ENCODE measurements at regions not wholly inside any gene's neighbourhood (a gene's known extent, or its start where the extent isn't known, plus 50 kb on each side); places are given as distances from the start of the nearest gene placed in this dataset.

- no peak for DNase-seq (ENCODE audit: low spot score in 2 of 2)
- FAIRE-seq: no peak
Measured at GRCh38 chr2:215750763-215751162, 262.6 kb downstream of the MREG start.

GRCh38 chr2:215749092-215749957, 264.0 kb downstream of the MREG start:
- no peak for FAIRE-seq
- DNase-seq (ENCODE audit: low spot score in 2 of 2): no peak

GRCh38 chr2:215748446-215748845, 264.9 kb downstream of the MREG start:
- no peak for DNase-seq (ENCODE audit: low spot score in 2 of 2)
- FAIRE-seq: no peak

GRCh38 chr2:215746887-215747615, 266.3 kb downstream of the MREG start:
- FAIRE-seq: no peak
- no peak for DNase-seq (ENCODE audit: low spot score in 2 of 2)

GRCh38 chr2:215746226-215746886, 267.0 kb downstream of the MREG start:
- FAIRE-seq (no peak), DNase-seq (ENCODE audit: low spot score in 2 of 2) (no peak)

- FAIRE-seq: no peak
- DNase-seq (ENCODE audit: low spot score in 2 of 2): no peak
Measured at GRCh38 chr2:215745331-215745730, 268.0 kb downstream of the MREG start.

- DNase-seq (ENCODE audit: low spot score in 2 of 2) (no peak), FAIRE-seq (no peak)
Measured at GRCh38 chr2:215744514-215744913, 268.8 kb downstream of the MREG start.

GRCh38 chr2:215743066-215743465, 270.3 kb downstream of the MREG start:
- no peak for DNase-seq (ENCODE audit: low spot score in 2 of 2)
- FAIRE-seq: no peak

GRCh38 chr2:215742021-215742420, 271.3 kb downstream of the MREG start:
- DNase-seq (ENCODE audit: low spot score in 2 of 2): no peak
- no peak for FAIRE-seq

GRCh38 chr2:215740071-215740470, 273.3 kb downstream of the MREG start:
- DNase-seq (ENCODE audit: low spot score in 2 of 2) (no peak), FAIRE-seq (no peak)

GRCh38 chr2:215738351-215738750, 275.0 kb downstream of the MREG start:
- FAIRE-seq: no peak
- DNase-seq (ENCODE audit: low spot score in 2 of 2): no peak

GRCh38 chr2:215737477-215737876, 275.9 kb downstream of the MREG start:
- DNase-seq (ENCODE audit: low spot score in 2 of 2) (no peak), FAIRE-seq (no peak)

- DNase-seq (ENCODE audit: low spot score in 2 of 2) (no peak), FAIRE-seq (no peak)
Measured at GRCh38 chr2:215736653-215737290, 276.6 kb downstream of the MREG start.

- FAIRE-seq: no peak
Measured at GRCh38 chr2:215731108-215731658, 282.2 kb downstream of the MREG start.

GRCh38 chr2:215729985-215730620, 283.2 kb downstream of the MREG start:
- no peak for FAIRE-seq

More at GRCh38 chr2:215731108-215731658, 282.2 kb downstream of the MREG start:
- DNase-seq (ENCODE audit: low spot score in 2 of 2): no peak

GRCh38 chr2:215728504-215729065, 284.8 kb downstream of the MREG start:
- FAIRE-seq: no peak
- no peak for DNase-seq (ENCODE audit: low spot score in 2 of 2)

More at GRCh38 chr2:215729985-215730620, 283.2 kb downstream of the MREG start:
- no peak for DNase-seq (ENCODE audit: low spot score in 2 of 2)

- no peak for DNase-seq (ENCODE audit: low spot score in 2 of 2)
Measured at GRCh38 chr2:215727507-215728503, 285.5 kb downstream of the MREG start.

GRCh38 chr2:215726070-215726469, 287.3 kb downstream of the MREG start:
- no peak for DNase-seq (ENCODE audit: low spot score in 2 of 2)
- FAIRE-seq: no peak

More at GRCh38 chr2:215727507-215728503, 285.5 kb downstream of the MREG start:
- no peak for FAIRE-seq

Data from frontal cortex (tissue), 3 donors.